MG63 (cell line): ENCODE measurements at regions not wholly inside any gene's neighbourhood (a gene's known extent, or its start where the extent isn't known, plus 50 kb on each side); places are given as distances from the start of the nearest gene placed in this dataset.

ENCODE experiments used
- DNase-seq: peaks from one replicate; pipeline ENCODE4 v3.0.0-alpha.2; 2020
- H3K27me3 ChIP-seq: fragments of 250-450 bp; sonication (Bioruptor Pico); 2 replicates; pipeline ENCODE4 v1.5.1; 2020; ENCODE audit warnings: mild to moderate bottlenecking, moderate library complexity
- H3K36me3 ChIP-seq: fragments of 250-450 bp; sonication (Bioruptor Pico); 2 replicates; pipeline ENCODE4 v1.5.1; 2020; ENCODE audit warnings: mild to moderate bottlenecking, moderate library complexity
- H3K4me3 ChIP-seq: fragments of 250-450 bp; sonication (Bioruptor Pico); 2 replicates; pipeline ENCODE4 v1.5.1; 2020; ENCODE audit warnings: mild to moderate bottlenecking, moderate library complexity
- H3K9me3 ChIP-seq: fragments of 250-450 bp; sonication (Bioruptor Pico); 2 replicates; pipeline ENCODE4 v1.5.1; 2020; ENCODE audit warnings: mild to moderate bottlenecking, moderate library complexity

GRCh38 chr14:101048766-101049165 is 145.2 kb upstream of the RTL1 start:
- Histone ChIP-seq H3K4me3 (no peak overlapping the region), H3K27me3 (no peaks in the 10 kb centered on the region), H3K36me3 (no peaks in the 10 kb centered on the region), H3K9me3 (no peaks in the 10 kb centered on the region)
- no peak for DNase-seq

DNA sequence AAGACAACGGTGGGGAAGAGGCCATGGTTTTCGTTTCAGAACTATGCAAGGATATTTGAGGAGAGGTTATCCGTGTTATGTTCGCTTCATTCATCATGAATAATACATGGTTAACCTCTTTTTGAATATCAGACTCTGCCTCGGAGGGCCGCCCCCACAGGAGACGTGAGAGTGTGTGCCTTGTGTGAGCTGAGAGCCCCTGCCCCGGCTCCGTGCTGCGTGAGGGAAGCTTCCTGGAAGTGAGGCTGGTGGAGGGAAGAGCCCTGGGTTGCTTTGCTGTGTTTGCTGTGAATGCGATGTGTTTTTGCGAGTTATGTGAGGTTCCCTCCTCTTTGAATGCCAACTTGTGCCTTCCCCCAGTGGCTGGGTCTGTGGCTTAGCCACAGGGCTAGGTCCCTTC is 146.0 kb upstream of the RTL1 start:
- H3K4me3 ChIP-seq: no peak overlapping the region
- no peaks in the 10 kb centered on the region for H3K27me3 ChIP-seq
- H3K9me3 ChIP-seq: no peaks in the 10 kb centered on the region
- H3K36me3 ChIP-seq: no peaks in the 10 kb centered on the region
- DNase-seq: no peak

GRCh38 chr14:101049942-101050341 is 146.4 kb upstream of the RTL1 start:
- DNase-seq: no peak
- H3K9me3 ChIP-seq: no peaks in the 10 kb centered on the region
- H3K36me3 ChIP-seq: no peaks in the 10 kb centered on the region
- no peaks in the 10 kb centered on the region for H3K27me3 ChIP-seq
- H3K4me3 ChIP-seq: no peak overlapping the region

GRCh38 chr14:101050901-101051490 is 147.5 kb upstream of the RTL1 start:
- no peak overlapping the region for H3K4me3 ChIP-seq
- no peaks in the 10 kb centered on the region for H3K9me3 ChIP-seq
- no peaks in the 10 kb centered on the region for H3K27me3 ChIP-seq
- DNase-seq: no peak
- no peaks in the 10 kb centered on the region for H3K36me3 ChIP-seq

GRCh38 chr14:101054671-101055070 is 151.1 kb upstream of the RTL1 start:
- Histone ChIP-seq H3K9me3 (0 out of 2 replicates have a peak, but pooled peaks cover 2% of the 10 kb centered on the region), H3K36me3 (no peaks in the 10 kb centered on the region)
- DNase-seq: no peak

GRCh38 chr14:101055106-101055662 is 151.7 kb upstream of the RTL1 start:
- Histone ChIP-seq H3K36me3 (no peaks in the 10 kb centered on the region), H3K4me3 (no peak overlapping the region), H3K27me3 (no peaks in the 10 kb centered on the region), H3K9me3 (0 out of 2 replicates have a peak, but pooled peaks cover 2% of the 10 kb centered on the region)
- no peak for DNase-seq

More at GRCh38 chr14:101054671-101055070, 151.1 kb upstream of the RTL1 start:
- Histone ChIP-seq H3K4me3 (no peak overlapping the region), H3K27me3 (no peaks in the 10 kb centered on the region)

DNA sequence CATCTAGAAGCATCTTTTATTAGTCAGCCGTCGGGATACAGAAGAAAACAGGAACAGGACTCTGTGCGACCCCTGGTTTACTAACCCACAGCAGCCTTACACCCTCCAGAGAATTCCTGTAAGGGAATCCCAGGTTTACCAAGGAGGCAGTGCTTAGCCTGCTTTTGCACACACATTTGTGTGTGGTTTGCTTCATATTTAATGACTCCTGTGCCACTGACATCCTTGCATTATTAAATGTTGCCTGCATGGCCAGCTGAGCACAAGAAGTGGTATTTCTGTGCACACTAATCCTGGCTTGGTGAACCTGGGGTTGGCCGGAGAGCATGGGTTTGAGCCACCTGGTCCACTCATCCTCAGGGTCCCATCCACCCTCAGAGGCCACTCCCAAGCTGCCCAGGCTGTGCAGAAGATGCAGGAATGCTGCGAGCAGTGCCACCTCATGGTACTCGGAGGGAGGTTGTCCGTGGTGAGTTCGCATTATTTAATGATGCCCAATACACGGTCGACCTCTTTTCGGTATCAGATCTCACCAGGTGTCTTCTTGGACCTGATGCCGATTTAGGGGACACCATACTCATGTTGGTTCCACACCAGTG is 152.4 kb upstream of the RTL1 start:
- H3K9me3 ChIP-seq: 0 out of 2 replicates have a peak, but pooled peaks cover 2% of the 10 kb centered on the region
- H3K4me3 ChIP-seq: no peak overlapping the region
- no peaks in the 10 kb centered on the region for H3K36me3 ChIP-seq
- no peaks in the 10 kb centered on the region for H3K27me3 ChIP-seq
- DNase-seq: no peak

DNA sequence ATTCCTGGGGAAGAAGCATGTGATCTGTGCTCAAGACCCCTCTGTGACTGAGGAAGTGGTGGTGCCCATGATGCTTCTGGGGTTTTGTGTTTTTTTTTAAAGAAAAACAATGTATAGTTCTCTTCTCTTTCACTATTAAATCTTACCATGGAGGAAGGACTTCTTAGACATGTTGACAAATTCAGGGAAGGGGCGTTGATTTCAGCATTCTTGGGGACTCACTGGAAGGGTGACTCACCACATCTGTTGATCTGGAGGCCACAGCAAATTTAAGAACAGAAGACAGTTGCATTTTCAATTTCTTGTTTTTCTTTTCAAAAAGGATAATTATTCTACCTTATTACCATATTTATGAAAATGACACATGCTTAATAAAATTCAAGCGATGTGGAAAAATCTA is 152.9 kb upstream of the RTL1 start:
- H3K36me3 ChIP-seq: no peaks in the 10 kb centered on the region
- no peak for DNase-seq
- no peaks in the 10 kb centered on the region for H3K27me3 ChIP-seq
- H3K4me3 ChIP-seq: no peak overlapping the region
- 0 out of 2 replicates have a peak, but pooled peaks cover 2% of the 10 kb centered on the region for H3K9me3 ChIP-seq

GRCh38 chr14:101057394-101057793 is 153.9 kb upstream of the RTL1 start:
- 0 out of 2 replicates have a peak, but pooled peaks cover 2% of the 10 kb centered on the region for H3K9me3 ChIP-seq
- no peaks in the 10 kb centered on the region for H3K27me3 ChIP-seq
- no peaks in the 10 kb centered on the region for H3K36me3 ChIP-seq
- H3K4me3 ChIP-seq: no peak overlapping the region
- DNase-seq: no peak

GRCh38 chr14:101058571-101058970 is 155.0 kb upstream of the RTL1 start:
- Histone ChIP-seq H3K36me3 (no peaks in the 10 kb centered on the region), H3K4me3 (no peak overlapping the region), H3K27me3 (no peaks in the 10 kb centered on the region), H3K9me3 (0 out of 2 replicates have a peak, but pooled peaks cover 2% of the 10 kb centered on the region)
- no peak for DNase-seq

DNA sequence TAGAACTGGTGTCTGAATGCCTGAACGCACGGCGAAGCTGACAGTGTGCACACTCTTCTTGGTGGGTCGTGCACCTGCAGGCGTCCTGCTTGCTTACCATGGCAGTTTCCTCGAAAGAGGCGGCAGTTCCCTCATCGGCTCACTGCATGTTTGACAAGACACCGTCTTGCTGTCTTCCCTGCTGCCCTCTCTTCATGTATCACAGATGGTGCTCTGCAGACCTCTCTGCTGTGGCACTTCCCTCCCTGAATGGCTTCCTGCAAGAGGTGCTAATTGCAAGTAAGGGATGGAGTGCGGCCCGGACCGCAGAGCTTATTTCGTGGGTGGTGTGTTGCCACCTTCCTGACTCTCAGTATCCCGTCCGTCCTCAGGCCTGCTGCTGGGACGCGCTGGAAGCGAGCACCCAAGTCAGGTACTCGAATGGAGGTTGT is 156.7 kb upstream of the RTL1 start:
- Histone ChIP-seq H3K36me3 (no peaks in the 10 kb centered on the region), H3K4me3 (no peak overlapping the region)
- no peak for DNase-seq

DNA sequence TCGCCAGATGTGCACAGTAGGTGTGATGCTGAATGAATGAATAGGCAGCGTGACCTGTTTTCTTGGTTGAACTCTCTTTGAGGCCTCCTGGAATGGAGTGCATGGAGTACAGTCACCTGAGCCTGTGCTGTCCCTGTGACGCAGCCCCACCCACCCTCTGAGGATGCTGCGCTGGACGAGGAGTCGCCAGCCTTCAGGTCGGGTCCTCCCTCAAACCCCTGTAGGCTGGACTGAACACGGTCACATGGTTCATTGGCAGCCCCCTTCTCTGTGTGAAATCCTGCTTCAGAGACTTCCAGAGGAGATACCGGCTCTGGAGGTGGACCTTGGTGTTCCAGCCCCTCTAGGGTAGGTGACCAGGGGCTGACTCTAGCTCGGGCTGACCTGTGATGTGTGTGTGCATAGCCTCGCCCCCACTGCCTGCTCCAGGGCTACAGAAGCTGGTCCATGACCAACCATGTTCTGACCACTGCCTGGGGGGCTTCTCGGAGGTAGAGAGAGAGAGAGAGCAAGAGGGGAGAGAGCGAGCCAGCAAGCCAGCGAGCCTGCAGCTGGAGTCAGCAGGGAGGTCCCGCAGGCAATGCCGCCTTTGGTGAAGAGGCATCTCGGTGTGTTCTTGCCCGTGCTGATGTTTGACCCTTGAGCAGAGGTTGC is 158.0 kb upstream of the RTL1 start:
- no peaks in the 10 kb centered on the region for H3K36me3 ChIP-seq

More for the DNA sequence above, 156.7 kb upstream of the RTL1 start:
- Histone ChIP-seq H3K9me3 (0 out of 2 replicates have a peak, but pooled peaks cover 2% of the 10 kb centered on the region), H3K27me3 (no peaks in the 10 kb centered on the region)

DNA sequence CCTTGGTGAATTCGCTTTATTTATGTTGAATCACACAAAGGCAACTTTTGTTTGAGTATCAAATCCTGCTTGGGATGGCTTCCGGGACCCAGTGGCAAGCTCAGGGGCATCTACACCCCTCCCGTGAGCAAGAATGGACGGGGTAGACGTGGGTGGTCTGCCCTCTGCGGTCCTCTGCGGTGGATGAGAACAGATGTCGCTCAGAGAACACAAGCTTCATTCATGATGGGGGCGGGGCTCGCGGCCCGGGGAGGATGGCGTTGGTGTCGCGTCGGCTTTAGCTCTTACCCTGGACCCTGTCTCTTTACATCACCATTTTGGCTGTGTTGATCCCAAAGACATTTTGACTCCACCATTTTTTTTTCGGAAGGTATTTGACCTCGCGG is 158.5 kb upstream of the RTL1 start:
- no peaks in the 10 kb centered on the region for H3K36me3 ChIP-seq
- no peaks in the 10 kb centered on the region for H3K27me3 ChIP-seq
- H3K4me3 ChIP-seq: no peak overlapping the region
- 0 out of 2 replicates have a peak, but pooled peaks cover 2% of the 10 kb centered on the region for H3K9me3 ChIP-seq
- DNase-seq: no peak

More for the DNA sequence above, 158.0 kb upstream of the RTL1 start:
- DNase-seq: no peak
- Histone ChIP-seq H3K9me3 (0 out of 2 replicates have a peak, but pooled peaks cover 2% of the 10 kb centered on the region), H3K4me3 (no peak overlapping the region), H3K27me3 (no peaks in the 10 kb centered on the region)

DNA sequence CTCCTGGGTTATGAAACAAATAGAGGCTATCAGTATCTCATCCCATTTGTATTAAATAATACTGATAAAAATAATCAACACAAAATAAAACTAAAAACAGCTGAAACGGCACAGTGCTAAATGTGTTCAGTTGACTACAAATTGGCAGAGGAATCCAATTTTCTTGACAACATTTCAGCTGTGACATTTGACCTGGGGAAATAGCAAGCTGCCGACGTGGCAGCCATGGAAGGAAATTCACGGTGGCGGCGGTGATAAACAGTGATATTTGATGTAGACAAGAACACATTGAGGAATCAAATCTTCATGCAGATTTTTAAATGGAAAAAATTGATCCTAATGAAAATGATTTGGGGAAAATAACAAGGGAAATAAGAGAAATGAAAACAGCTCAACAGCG is 159.1 kb upstream of the RTL1 start:
- H3K4me3 ChIP-seq: no peak overlapping the region
- H3K9me3 ChIP-seq: no peaks in the 10 kb centered on the region
- no peaks in the 10 kb centered on the region for H3K36me3 ChIP-seq
- DNase-seq: no peak
- no peaks in the 10 kb centered on the region for H3K27me3 ChIP-seq

GRCh38 chr14:101063121-101063520 is 159.6 kb upstream of the RTL1 start:
- H3K9me3 ChIP-seq: no peaks in the 10 kb centered on the region
- no peak overlapping the region for H3K4me3 ChIP-seq
- H3K36me3 ChIP-seq: no peaks in the 10 kb centered on the region
- H3K27me3 ChIP-seq: no peaks in the 10 kb centered on the region
- DNase-seq: no peak

DNA sequence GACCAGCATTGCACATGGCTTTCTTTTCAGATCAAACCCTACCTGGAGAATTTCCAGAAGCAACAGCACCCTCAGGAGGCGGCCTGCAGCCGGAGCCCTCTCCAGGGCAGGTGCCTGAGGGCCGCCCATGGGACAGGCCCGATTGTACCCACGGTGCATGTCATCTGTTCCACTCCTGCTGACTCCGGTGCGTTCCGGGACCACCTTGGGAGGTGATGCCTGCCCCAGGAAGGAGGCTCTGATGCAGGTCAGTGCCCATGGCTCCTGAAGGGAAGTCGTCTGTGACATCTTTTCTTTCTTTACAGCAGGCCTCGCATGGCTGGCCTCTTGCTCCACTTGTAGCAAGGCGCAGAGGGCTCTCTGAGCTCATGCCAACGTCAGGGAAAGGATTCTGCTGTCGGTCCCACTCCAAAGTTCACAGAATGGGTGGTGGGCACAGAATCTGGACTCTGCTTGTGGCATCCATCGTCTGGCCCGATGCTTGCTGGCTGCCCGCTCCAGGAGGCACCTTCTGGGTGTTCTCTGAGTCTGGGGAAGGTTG is 160.7 kb upstream of the RTL1 start:
- DNase-seq: no peak
- Histone ChIP-seq H3K4me3 (no peak overlapping the region), H3K27me3 (no peaks in the 10 kb centered on the region), H3K36me3 (no peaks in the 10 kb centered on the region), H3K9me3 (no peaks in the 10 kb centered on the region)

- no peak for DNase-seq
- H3K36me3 ChIP-seq: no peaks in the 10 kb centered on the region
These were observed 161.2 kb upstream of the RTL1 start for GRCh38 chr14:101064718-101065117.

More at GRCh38 chr14:101064718-101065117, 161.2 kb upstream of the RTL1 start:
- Histone ChIP-seq H3K4me3 (no peak overlapping the region), H3K9me3 (no peaks in the 10 kb centered on the region), H3K27me3 (no peaks in the 10 kb centered on the region)
